ENCODE measurements at regions not wholly inside any gene's neighbourhood (a gene's known extent, or its start where the extent isn't known, plus 50 kb on each side); places are given as distances from the start of the nearest gene placed in this dataset.

DNA sequence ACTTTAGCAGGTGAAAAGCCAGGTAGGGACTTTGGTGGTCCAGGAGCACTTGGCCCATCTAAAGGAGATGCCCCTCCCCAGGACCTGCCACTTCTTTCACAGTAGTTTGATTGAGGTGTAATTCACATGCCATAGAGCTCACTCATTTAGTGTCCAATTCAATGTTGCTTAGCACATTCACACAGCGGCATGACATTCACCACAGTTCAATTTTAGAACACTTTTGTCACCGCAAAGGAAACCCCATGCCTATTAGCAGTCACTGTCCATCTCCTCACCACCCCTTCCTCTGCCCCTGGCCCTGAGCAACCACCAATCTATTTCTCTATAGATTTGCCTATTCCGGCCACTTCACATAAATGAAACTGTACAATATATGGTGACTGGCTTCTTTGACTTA, 211.6 kb upstream of the ZMIZ1 start:
- no peak overlapping the region for H3K27ac ChIP-seq (ENCODE audit: low read length)
- no peaks in the 10 kb centered on the region for H3K36me3 ChIP-seq (ENCODE audit: control insufficient read depth in 1 of 2, insufficient read depth in 2 of 2, low read length in 2 of 2)
- H3K4me3 ChIP-seq (ENCODE audit: low read depth in 1 of 2, low read length in 2 of 2): no peak overlapping the region
- H3K27me3 ChIP-seq (ENCODE audit: low read depth, low read length): no peaks in the 10 kb centered on the region
- no peaks in the 10 kb centered on the region for H3K4me1 ChIP-seq (ENCODE audit: control insufficient read depth in 1 of 2, insufficient read depth in 2 of 2, low read length in 2 of 2)
- H3K9me3 ChIP-seq (ENCODE audit: control insufficient read depth in 1 of 2, low read length in 2 of 2): no peaks in the 10 kb centered on the region

DNA sequence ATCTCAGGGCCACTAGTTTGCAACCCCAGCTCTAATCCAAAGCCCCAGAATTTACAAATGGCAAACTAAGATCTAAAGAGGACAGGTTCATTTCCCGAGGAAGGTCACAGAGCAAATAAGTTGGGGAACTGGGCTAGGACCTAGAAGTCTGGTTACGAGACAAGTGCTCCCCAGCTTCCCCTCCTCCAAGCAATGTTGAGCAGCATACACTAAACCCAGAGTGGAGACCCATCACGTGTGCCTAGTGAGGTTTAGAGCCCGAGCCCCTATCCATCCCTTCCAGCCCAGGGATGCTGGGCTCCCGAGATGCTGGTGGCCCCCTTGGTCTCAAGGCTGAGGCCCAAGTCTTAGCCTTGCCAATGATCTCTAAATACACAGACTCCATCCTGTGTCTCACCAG, 209.5 kb upstream of the ZMIZ1 start:
- H3K27me3 ChIP-seq (ENCODE audit: low read depth, low read length): no peaks in the 10 kb centered on the region
- H3K36me3 ChIP-seq (ENCODE audit: control insufficient read depth in 1 of 2, insufficient read depth in 2 of 2, low read length in 2 of 2): no peaks in the 10 kb centered on the region
- no peak overlapping the region for H3K27ac ChIP-seq (ENCODE audit: low read length)
- H3K4me3 ChIP-seq (ENCODE audit: low read depth in 1 of 2, low read length in 2 of 2): no peak overlapping the region
- no peaks in the 10 kb centered on the region for H3K9me3 ChIP-seq (ENCODE audit: control insufficient read depth in 1 of 2, low read length in 2 of 2)
- no peaks in the 10 kb centered on the region for H3K4me1 ChIP-seq (ENCODE audit: control insufficient read depth in 1 of 2, insufficient read depth in 2 of 2, low read length in 2 of 2)

DNA sequence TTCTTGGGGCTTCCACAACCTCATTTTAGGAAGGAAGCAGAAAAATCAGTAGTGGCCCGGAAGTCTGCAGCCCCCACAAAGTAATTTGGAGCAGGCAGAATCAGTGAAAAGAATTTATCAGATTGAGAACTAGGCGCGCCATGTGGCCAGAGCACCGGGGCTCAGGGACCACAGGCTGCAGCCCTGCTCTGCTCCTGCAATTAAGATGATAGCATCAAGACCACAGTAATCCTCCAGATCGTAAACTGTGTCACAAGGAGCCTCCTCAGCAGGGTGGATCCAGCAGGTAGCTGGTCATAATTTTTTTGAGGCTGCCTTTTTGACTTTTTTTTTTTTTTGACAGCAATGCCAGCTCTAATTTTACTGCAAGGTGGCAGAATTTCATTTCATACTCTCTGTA, 209.0 kb upstream of the ZMIZ1 start:
- Histone ChIP-seq H3K36me3 (ENCODE audit: control insufficient read depth in 1 of 2, insufficient read depth in 2 of 2, low read length in 2 of 2) (no peaks in the 10 kb centered on the region), H3K27ac (ENCODE audit: low read length) (no peak overlapping the region), H3K4me1 (ENCODE audit: control insufficient read depth in 1 of 2, insufficient read depth in 2 of 2, low read length in 2 of 2) (no peaks in the 10 kb centered on the region), H3K4me3 (ENCODE audit: low read depth in 1 of 2, low read length in 2 of 2) (no peak overlapping the region), H3K9me3 (ENCODE audit: control insufficient read depth in 1 of 2, low read length in 2 of 2) (no peaks in the 10 kb centered on the region), H3K27me3 (ENCODE audit: low read depth, low read length) (no peaks in the 10 kb centered on the region)

DNA sequence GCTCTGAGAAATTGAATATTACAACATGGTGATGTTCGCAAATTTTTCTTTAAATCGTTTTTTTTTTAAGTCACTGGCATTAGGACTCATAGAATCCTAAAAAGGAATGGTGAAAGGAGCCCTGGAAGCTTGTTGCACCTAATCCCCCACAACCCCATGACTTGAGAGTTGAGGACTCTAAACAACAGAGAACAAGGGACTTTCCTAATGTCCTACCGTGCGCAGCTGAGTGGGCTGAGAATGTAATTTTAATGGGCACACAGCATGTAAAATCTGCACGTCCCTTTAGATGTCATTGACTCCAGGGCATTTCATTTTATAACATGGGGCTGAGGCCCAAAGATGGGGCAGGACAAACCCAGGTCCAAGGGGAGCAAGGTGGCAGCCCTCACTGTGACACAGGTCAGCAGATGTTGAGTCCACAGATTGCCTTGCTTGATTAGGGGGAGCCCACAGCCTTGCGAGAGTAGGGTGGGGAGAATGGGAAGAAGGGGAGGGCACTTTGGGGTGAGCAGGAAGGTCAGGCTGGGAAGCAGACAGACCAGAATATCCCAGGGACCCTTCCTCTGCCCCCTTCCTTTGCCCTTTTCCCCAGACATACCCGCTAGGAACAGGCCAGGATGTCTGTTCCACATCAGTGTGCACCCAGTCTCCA, 208.4 kb upstream of the ZMIZ1 start:
- no peaks in the 10 kb centered on the region for H3K4me1 ChIP-seq (ENCODE audit: control insufficient read depth in 1 of 2, insufficient read depth in 2 of 2, low read length in 2 of 2)

DNA sequence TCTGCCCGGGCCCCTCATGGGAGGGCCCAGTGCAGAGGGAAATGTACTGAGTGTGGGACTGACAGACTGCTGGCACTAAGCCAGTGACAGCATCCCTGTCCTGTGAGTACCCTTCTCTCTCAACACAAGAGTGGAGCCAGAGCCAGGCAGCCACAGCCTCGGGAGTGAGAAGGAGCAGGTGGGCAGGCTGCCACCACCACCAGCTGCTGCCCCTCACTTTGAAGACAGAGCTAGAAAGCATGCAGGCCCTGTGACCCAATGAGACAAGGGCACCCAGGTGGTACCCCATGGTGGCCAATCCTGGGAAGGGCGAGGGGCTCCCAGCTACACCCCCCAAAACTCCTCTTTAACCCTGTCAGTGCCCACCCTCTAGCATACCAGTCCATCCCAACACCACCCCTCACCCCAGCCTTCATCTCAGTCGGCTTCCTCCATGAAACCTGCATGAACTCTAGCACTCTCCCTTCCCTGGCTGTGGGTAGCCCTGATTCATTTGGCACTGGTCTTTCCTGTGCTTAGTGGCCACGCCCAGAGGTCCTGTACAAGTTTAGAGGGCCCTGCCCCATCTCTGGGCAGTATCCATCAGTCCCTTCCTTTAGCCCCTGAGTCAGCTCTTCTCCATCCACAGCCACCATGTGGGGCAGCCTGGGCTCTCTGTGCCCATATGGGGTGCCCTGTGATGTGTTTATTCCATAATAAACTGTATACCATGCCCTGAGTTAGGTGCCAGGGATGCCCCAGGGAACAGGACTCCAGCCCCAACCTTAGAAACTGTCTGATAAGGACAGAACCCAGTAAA, 207.0 kb upstream of the ZMIZ1 start:
- Histone ChIP-seq H3K27me3 (ENCODE audit: low read depth, low read length) (no peaks in the 10 kb centered on the region), H3K36me3 (ENCODE audit: control insufficient read depth in 1 of 2, insufficient read depth in 2 of 2, low read length in 2 of 2) (no peaks in the 10 kb centered on the region), H3K4me3 (ENCODE audit: low read depth in 1 of 2, low read length in 2 of 2) (no peak overlapping the region), H3K27ac (ENCODE audit: low read length) (no peak overlapping the region), H3K9me3 (ENCODE audit: control insufficient read depth in 1 of 2, low read length in 2 of 2) (no peaks in the 10 kb centered on the region), H3K4me1 (ENCODE audit: control insufficient read depth in 1 of 2, insufficient read depth in 2 of 2, low read length in 2 of 2) (no peaks in the 10 kb centered on the region)

More for the DNA sequence above, 208.4 kb upstream of the ZMIZ1 start:
- Histone ChIP-seq H3K4me3 (ENCODE audit: low read depth in 1 of 2, low read length in 2 of 2) (no peak overlapping the region), H3K27me3 (ENCODE audit: low read depth, low read length) (no peaks in the 10 kb centered on the region), H3K9me3 (ENCODE audit: control insufficient read depth in 1 of 2, low read length in 2 of 2) (no peaks in the 10 kb centered on the region), H3K36me3 (ENCODE audit: control insufficient read depth in 1 of 2, insufficient read depth in 2 of 2, low read length in 2 of 2) (no peaks in the 10 kb centered on the region), H3K27ac (ENCODE audit: low read length) (no peak overlapping the region)

DNA sequence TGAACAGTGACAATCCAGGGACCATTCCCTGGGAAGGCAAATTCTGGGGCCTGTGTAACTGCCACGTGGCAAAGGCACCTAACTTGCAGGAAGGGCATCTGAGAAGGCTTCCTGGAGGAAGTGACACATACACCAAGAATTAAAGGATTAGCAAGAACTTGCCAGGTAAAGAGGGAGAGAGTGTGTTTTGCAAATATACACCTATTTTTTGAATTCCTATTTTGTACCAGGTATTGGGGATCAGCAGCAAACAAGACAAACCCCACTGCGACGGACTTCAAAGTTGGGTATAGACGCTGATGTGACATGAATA, 206.5 kb upstream of the ZMIZ1 start:
- no peak overlapping the region for H3K27ac ChIP-seq (ENCODE audit: low read length)
- H3K27me3 ChIP-seq (ENCODE audit: low read depth, low read length): no peaks in the 10 kb centered on the region

DNA sequence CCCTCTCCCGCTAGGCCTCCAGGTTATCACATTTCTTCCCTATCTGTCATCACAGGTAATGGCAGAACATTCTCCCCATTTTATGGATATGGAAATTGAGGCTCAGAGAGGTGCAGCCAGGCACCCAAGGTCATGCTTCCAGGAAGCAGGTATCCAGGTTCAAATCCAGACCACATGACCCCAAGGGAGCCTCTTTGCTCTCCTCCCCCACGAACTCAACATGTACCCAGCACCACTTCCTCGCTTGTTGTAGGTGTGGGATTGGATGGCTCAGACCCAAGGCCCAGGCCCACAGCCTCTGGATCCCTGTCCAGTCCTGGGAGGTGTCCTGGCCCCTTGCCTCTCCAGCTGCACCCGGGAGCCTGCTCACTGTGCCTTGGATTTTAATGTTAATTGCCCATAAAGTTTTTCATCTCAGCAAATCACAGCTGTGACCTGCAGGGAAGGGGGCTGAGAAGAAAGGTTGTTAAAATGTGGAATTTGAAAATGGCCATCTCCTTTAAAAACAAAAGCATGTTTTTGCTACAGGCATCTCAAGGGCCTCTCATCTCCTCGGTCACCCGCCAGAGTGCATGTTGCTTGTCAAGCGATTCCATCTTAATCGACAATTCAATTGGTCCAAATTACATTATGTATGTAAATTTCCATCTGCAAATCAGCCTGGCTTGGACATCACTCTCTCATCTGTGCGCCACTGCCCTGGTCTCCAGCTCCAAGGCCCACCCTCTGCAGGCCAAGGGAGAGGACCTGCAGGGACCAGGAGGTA, 205.4 kb upstream of the ZMIZ1 start:
- Histone ChIP-seq H3K27me3 (ENCODE audit: low read depth, low read length) (no peaks in the 10 kb centered on the region), H3K4me3 (ENCODE audit: low read depth in 1 of 2, low read length in 2 of 2) (no peak overlapping the region), H3K27ac (ENCODE audit: low read length) (no peak overlapping the region), H3K9me3 (ENCODE audit: control insufficient read depth in 1 of 2, low read length in 2 of 2) (no peaks in the 10 kb centered on the region), H3K36me3 (ENCODE audit: control insufficient read depth in 1 of 2, insufficient read depth in 2 of 2, low read length in 2 of 2) (no peaks in the 10 kb centered on the region), H3K4me1 (ENCODE audit: control insufficient read depth in 1 of 2, insufficient read depth in 2 of 2, low read length in 2 of 2) (no peaks in the 10 kb centered on the region)

More for the DNA sequence above, 206.5 kb upstream of the ZMIZ1 start:
- no peaks in the 10 kb centered on the region for H3K4me1 ChIP-seq (ENCODE audit: control insufficient read depth in 1 of 2, insufficient read depth in 2 of 2, low read length in 2 of 2)
- H3K9me3 ChIP-seq (ENCODE audit: control insufficient read depth in 1 of 2, low read length in 2 of 2): no peaks in the 10 kb centered on the region
- no peaks in the 10 kb centered on the region for H3K36me3 ChIP-seq (ENCODE audit: control insufficient read depth in 1 of 2, insufficient read depth in 2 of 2, low read length in 2 of 2)
- no peak overlapping the region for H3K4me3 ChIP-seq (ENCODE audit: low read depth in 1 of 2, low read length in 2 of 2)

DNA sequence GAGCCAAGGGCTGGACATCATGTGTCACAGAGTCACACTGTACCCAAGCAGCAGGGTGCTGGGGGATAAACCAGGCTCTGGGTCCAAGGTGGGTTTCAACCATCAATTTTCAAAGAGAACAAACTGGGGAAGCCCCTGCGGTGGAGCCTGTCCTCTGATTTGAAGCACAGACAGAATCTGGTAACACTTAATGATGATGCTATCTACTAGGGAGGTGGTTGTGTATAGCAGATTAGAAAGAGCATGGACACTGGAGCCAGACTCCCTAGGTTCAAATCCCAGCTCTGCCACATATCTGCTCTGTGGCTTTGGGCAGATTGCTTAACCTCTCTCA, 204.9 kb upstream of the ZMIZ1 start:
- Histone ChIP-seq H3K4me3 (ENCODE audit: low read depth in 1 of 2, low read length in 2 of 2) (no peak overlapping the region), H3K9me3 (ENCODE audit: control insufficient read depth in 1 of 2, low read length in 2 of 2) (no peaks in the 10 kb centered on the region), H3K27me3 (ENCODE audit: low read depth, low read length) (no peaks in the 10 kb centered on the region), H3K27ac (ENCODE audit: low read length) (no peak overlapping the region), H3K36me3 (ENCODE audit: control insufficient read depth in 1 of 2, insufficient read depth in 2 of 2, low read length in 2 of 2) (no peaks in the 10 kb centered on the region), H3K4me1 (ENCODE audit: control insufficient read depth in 1 of 2, insufficient read depth in 2 of 2, low read length in 2 of 2) (no peaks in the 10 kb centered on the region)

DNA sequence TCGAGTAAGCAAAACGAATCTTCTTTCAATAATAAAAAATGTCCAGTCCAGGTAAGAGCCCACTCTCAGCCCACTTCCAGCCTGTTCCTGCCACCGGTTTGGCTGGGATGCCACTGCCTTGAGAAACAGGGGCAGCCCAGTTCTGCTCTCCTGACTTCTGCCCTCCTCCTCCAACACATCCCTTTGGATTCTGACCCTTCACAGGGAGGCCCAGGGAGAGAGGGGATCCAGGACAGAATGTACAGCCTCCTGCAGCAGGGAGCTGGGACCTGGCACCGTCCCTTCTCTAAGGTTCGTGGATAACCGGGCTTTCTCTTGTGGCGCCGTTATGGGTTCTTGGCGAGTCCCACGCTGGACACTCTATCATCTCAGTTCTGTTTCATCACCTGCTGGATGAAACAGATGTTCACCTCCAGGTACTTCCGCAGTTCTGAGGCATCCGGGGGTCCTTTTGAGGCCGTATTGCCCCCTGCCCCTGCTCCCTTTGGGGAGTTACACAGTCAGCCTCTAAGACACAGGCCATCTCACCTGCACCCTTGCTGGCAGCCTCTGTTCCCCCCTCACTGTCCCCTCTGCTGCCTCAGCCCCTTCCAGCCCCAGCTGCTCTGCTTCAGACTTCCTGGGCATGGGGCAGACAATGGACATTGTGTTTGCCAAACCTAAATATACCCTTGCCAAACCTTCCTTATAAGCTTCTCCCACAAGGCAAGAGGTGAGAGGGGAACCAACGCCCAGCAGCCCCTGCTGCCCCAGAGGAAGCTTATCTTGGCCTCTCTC, 203.8 kb upstream of the ZMIZ1 start:
- H3K4me1 ChIP-seq (ENCODE audit: control insufficient read depth in 1 of 2, insufficient read depth in 2 of 2, low read length in 2 of 2): no peaks in the 10 kb centered on the region
- no peaks in the 10 kb centered on the region for H3K36me3 ChIP-seq (ENCODE audit: control insufficient read depth in 1 of 2, insufficient read depth in 2 of 2, low read length in 2 of 2)
- H3K27me3 ChIP-seq (ENCODE audit: low read depth, low read length): no peaks in the 10 kb centered on the region
- H3K9me3 ChIP-seq (ENCODE audit: control insufficient read depth in 1 of 2, low read length in 2 of 2): no peaks in the 10 kb centered on the region
- H3K27ac ChIP-seq (ENCODE audit: low read length): no peak overlapping the region
- H3K4me3 ChIP-seq (ENCODE audit: low read depth in 1 of 2, low read length in 2 of 2): no peak overlapping the region

DNA sequence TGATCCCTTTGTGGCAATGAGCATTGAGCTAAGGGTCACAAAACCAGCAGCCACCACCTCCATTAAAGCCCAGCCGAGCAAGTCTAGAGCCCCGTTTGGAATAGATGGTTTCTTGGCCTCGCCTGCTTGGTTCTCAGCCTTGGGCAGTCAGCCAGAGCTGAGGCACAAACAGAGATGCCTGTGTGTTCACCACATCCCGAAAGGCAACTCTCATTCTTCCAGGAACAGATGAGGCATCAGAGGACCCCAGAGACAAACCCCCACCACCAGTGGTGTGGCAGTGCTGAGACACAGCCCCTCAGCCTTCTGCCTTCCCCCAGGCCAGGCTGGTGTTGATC, 203.3 kb upstream of the ZMIZ1 start:
- Histone ChIP-seq H3K9me3 (ENCODE audit: control insufficient read depth in 1 of 2, low read length in 2 of 2) (no peaks in the 10 kb centered on the region), H3K4me1 (ENCODE audit: control insufficient read depth in 1 of 2, insufficient read depth in 2 of 2, low read length in 2 of 2) (no peaks in the 10 kb centered on the region), H3K27me3 (ENCODE audit: low read depth, low read length) (no peaks in the 10 kb centered on the region), H3K4me3 (ENCODE audit: low read depth in 1 of 2, low read length in 2 of 2) (no peak overlapping the region), H3K27ac (ENCODE audit: low read length) (no peak overlapping the region), H3K36me3 (ENCODE audit: control insufficient read depth in 1 of 2, insufficient read depth in 2 of 2, low read length in 2 of 2) (no peaks in the 10 kb centered on the region)

Measured in muscle layer of duodenum (tissue), 2 donors.